Hindlimb muscle (tissue), 1 donor: ENCODE measurements at regions not wholly inside any gene's neighbourhood (a gene's known extent, or its start where the extent isn't known, plus 50 kb on each side); places are given as distances from the start of the nearest gene placed in this dataset.

Experiments used
- DNase-seq: peaks from one replicate; pipeline ENCODE4 v3.0.0-alpha.2; 2013

GRCh38 chr9:81245254-81245956 is 443.9 kb downstream of the TLE1 start:
- DNase-seq = no peak

GRCh38 chr9:81244631-81245030 is 444.7 kb downstream of the TLE1 start:
- no peak for DNase-seq

- DNase-seq = no peak
Observed at GRCh38 chr9:81242866-81243265, 446.5 kb downstream of the TLE1 start.

GRCh38 chr9:81239388-81239787 is 450.0 kb downstream of the TLE1 start:
- no peak for DNase-seq

GRCh38 chr9:81237565-81238231 is 451.6 kb downstream of the TLE1 start:
- no peak for DNase-seq

GRCh38 chr9:81234924-81235610 is 454.3 kb downstream of the TLE1 start:
- DNase-seq = no peak

- DNase-seq = no peak
Observed at GRCh38 chr9:81231011-81231410, 458.3 kb downstream of the TLE1 start.

GRCh38 chr9:81227507-81228245 is 461.7 kb downstream of the TLE1 start:
- DNase-seq = no peak

GRCh38 chr9:81225596-81225995 is 463.8 kb downstream of the TLE1 start:
- DNase-seq = no peak

GRCh38 chr9:81224166-81225081 is 464.9 kb downstream of the TLE1 start:
- DNase-seq = peak; percentile 23

GRCh38 chr9:81214975-81215374 is 474.4 kb downstream of the TLE1 start:
- DNase-seq = no peak

- no peak for DNase-seq
Observed at GRCh38 chr9:81213456-81213855, 475.9 kb downstream of the TLE1 start.

GRCh38 chr9:81211741-81212140 is 477.6 kb downstream of the TLE1 start:
- DNase-seq = no peak

- no peak for DNase-seq
Observed at GRCh38 chr9:81207651-81208050, 481.7 kb downstream of the TLE1 start.

- DNase-seq = no peak
Observed at GRCh38 chr9:81202292-81202691, 487.1 kb downstream of the TLE1 start.

GRCh38 chr9:81195206-81195605 is 494.1 kb downstream of the TLE1 start:
- DNase-seq = no peak

- no peak for DNase-seq
Observed at GRCh38 chr9:81193362-81194339, 495.7 kb downstream of the TLE1 start.

GRCh38 chr9:81191222-81191621 is 498.1 kb downstream of the TLE1 start:
- no peak for DNase-seq

GRCh38 chr9:81190659-81191058 is 498.7 kb downstream of the TLE1 start:
- DNase-seq = no peak

- no peak for DNase-seq
Observed at GRCh38 chr9:81183761-81184160, 505.6 kb downstream of the TLE1 start.

- DNase-seq = no peak
Observed at GRCh38 chr9:81182431-81182830, 506.9 kb downstream of the TLE1 start.
